Lung (tissue), 11 donors: ENCODE measurements at regions not wholly inside any gene's neighbourhood (a gene's known extent, or its start where the extent isn't known, plus 50 kb on each side); places are given as distances from the start of the nearest gene placed in this dataset.

Experiments
- ATAC-seq: fragments of 200-7000 bp; cut with Tn5 transposase; one replicate; pipeline ENCODE4 v1.9.1; 2020; ENCODE audit warnings: moderate number of reproducible peaks; ENCODE audit not compliant: insufficient read depth, low FRiP score
- DNase-seq, 3 donors: peaks; one replicate each; pipeline ENCODE4 v3.0.0-alpha.2; 2013 to 2017
- H3K27ac ChIP-seq, 2 donors: one replicate each; pipeline ENCODE4 v1.5.1; 2013; ENCODE audit warnings: mild to moderate bottlenecking in 2 of 2, moderate library complexity in 2 of 2, control low read depth in 1 of 2, inconsistent platforms in 1 of 2, low read depth in 1 of 2, low read length in 1 of 2
- H3K27me3 ChIP-seq, 3 donors: one replicate each; pipeline ENCODE4 v1.5.1; 2013; ENCODE audit warnings: low read length in 2 of 3; ENCODE audit not compliant: control insufficient read depth in 3 of 3, insufficient read depth in 3 of 3
- H3K36me3 ChIP-seq, 4 donors: one replicate each; pipeline ENCODE4 v1.5.1; 2013; ENCODE audit warnings: low read length in 4 of 4, mild to moderate bottlenecking in 1 of 4, moderate library complexity in 1 of 4; ENCODE audit not compliant: control insufficient read depth in 4 of 4, insufficient read depth in 4 of 4
- H3K4me1 ChIP-seq, 5 donors: one replicate each; pipeline ENCODE4 v1.5.1; 2013; ENCODE audit warnings: low read length in 5 of 5, mild to moderate bottlenecking in 2 of 5, moderate library complexity in 1 of 5; ENCODE audit not compliant: control insufficient read depth in 5 of 5, insufficient read depth in 5 of 5
- H3K4me3 ChIP-seq: one replicate; pipeline ENCODE4 v1.5.1; 2013; ENCODE audit warnings: mild to moderate bottlenecking, control low read depth, moderate library complexity
- H3K9ac ChIP-seq, 2 donors: one replicate each; pipeline ENCODE4 v1.5.1; 2013; ENCODE audit warnings: low read length in 2 of 2, control low read depth in 1 of 2; ENCODE audit not compliant: insufficient read depth in 1 of 2
- H3K9me3 ChIP-seq, 4 donors: one replicate each; pipeline ENCODE4 v1.5.1; 2013; ENCODE audit warnings: low read length in 3 of 4, mild to moderate bottlenecking in 1 of 4, moderate library complexity in 1 of 4; ENCODE audit not compliant: control insufficient read depth in 4 of 4, insufficient read depth in 3 of 4
- WGBS, 2 donors: extraction: QIAGEN DNeasy Blood & Tissue Kit; methylation state at CpG; one replicate each; pipeline ENCODE4 v1.1.7; 2013; 5-methylcytosine and 5-hydroxymethylcytosine counted together
- TF ChIP-seq, protein P1 (sequence below): IDR thresholded peaks from 2 replicates; pipeline ENCODE4 v1.5.1; 2012; ENCODE audit warnings: mild to moderate bottlenecking; ENCODE audit errors: control extremely low read depth, extremely low read depth
- donor health status: control.
- donor health status: control.
- donor health status: Bipolar disorder and iron deficiency.
- donor health status: healthy.
- donor health status: DM: yes; HTN: yes; CAD: no.

DNA sequence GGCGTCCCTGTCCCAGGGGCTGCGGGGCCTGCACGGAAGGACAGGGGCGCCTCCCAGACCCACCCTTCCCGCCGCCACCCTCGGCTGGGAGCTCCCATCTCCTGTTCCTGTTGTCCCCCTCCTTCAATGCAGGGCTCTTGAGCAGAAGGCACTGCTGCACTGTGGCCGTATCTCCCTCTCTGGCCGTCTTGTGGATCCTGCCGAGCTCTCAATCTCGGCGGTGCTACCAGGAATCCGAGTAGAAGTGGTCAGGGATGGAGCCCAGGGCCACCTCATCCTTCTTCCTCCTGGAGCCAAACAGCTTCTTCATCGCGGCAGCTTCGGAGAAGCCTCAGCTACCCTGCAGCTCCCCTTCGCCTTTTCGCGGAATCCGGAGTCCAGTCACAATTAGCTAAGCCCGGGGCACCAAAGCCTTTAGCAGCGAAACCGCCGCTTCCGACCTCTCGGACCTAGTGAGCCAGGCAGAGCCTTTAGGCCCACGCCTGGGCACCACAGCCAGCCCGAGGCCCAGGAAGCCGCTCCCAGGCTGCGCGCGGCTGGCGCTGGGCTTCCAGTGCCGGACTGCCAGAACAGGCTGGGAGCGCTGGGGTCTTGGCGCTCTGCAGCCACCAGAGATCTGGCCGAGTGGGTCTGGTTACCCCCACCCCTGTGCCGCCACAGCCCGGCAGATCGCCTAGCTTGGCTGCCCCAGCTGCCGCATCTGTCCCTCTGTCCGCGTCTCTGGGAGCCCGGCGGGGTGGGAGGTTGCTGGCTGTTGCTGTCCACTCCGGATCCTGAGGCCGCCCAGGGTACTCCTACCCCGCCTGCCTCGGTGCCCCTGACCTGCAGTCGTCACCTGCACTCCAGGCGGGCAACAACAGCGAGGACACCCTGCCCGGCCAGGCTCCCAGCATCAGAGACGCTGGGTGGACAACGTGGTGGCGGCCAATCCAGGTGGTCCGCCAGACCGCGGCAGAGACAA is 69.1 kb downstream of the ASCL4 start:
- Histone ChIP-seq H3K36me3 (no peaks in the 10 kb centered on the region), H3K4me1 (peaks cover 0 to 16% (median 4%) of the 10 kb centered on the region in 5 donors), H3K9me3 (peaks cover 0 to 7% (median 0%) of the 10 kb centered on the region in 4 donors), H3K4me3 (no peak overlapping the region), H3K27me3 (peaks cover 13 to 81% (median 66%) of the 10 kb centered on the region in 3 donors), H3K9ac (no peak overlapping the region), H3K27ac (no peak overlapping the region)
- 2% methylated on average over 58 to 59 of the region's 59 CpGs for WGBS, 2 donors
- DNase-seq (no peak), ATAC-seq (peak; percentile 12)
- TF ChIP-seq, protein P1, sequence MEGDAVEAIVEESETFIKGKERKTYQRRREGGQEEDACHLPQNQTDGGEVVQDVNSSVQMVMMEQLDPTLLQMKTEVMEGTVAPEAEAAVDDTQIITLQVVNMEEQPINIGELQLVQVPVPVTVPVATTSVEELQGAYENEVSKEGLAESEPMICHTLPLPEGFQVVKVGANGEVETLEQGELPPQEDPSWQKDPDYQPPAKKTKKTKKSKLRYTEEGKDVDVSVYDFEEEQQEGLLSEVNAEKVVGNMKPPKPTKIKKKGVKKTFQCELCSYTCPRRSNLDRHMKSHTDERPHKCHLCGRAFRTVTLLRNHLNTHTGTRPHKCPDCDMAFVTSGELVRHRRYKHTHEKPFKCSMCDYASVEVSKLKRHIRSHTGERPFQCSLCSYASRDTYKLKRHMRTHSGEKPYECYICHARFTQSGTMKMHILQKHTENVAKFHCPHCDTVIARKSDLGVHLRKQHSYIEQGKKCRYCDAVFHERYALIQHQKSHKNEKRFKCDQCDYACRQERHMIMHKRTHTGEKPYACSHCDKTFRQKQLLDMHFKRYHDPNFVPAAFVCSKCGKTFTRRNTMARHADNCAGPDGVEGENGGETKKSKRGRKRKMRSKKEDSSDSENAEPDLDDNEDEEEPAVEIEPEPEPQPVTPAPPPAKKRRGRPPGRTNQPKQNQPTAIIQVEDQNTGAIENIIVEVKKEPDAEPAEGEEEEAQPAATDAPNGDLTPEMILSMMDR, result no peak

DNA sequence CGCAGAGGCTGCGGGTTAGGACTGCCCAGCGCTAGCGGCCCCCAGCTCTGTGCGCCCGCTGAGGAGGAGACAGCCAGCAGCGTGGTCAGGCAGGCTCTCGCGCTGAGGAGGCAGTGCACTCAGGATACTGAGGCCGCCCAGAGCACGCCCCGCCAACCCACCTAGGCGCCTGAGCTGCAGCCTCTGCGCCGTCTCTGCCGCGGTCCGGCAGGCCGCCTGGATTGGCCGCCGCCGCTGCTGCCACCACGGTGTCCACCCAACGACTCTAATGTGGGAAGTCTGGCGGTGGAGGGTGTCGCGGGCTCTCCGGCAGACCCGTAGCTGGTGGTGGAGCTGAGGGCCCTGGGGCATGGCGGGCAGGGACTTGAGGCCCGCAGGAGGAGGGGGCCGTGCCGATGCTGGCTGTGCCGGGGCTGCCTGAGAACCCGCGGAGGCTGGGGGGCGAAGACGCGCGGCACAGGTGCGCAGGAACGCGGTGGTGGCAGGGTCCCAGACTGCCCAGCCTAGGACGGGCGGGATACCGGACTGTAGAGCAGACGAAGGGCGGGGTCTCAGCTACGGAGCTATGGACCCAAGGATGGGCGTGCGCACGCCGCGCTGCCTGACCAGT is 69.9 kb downstream of the ASCL4 start:
- Histone ChIP-seq H3K4me3 (peak overlapping the region; percentile 19), H3K4me1 (peaks cover 0 to 16% (median 4%) of the 10 kb centered on the region in 5 donors), H3K36me3 (no peaks in the 10 kb centered on the region), H3K9me3 (peaks cover 0 to 7% (median 0%) of the 10 kb centered on the region in 4 donors), H3K9ac (no peak overlapping the region), H3K27me3 (peaks cover 13 to 79% (median 62%) of the 10 kb centered on the region in 3 donors), H3K27ac (no peak overlapping the region)
- TF ChIP-seq, protein P1, result no peak
- no peak for ATAC-seq
- no peak for DNase-seq
- WGBS, 2 donors, result 3% methylated on average over 40 to 54 of the region's 54 CpGs

DNA sequence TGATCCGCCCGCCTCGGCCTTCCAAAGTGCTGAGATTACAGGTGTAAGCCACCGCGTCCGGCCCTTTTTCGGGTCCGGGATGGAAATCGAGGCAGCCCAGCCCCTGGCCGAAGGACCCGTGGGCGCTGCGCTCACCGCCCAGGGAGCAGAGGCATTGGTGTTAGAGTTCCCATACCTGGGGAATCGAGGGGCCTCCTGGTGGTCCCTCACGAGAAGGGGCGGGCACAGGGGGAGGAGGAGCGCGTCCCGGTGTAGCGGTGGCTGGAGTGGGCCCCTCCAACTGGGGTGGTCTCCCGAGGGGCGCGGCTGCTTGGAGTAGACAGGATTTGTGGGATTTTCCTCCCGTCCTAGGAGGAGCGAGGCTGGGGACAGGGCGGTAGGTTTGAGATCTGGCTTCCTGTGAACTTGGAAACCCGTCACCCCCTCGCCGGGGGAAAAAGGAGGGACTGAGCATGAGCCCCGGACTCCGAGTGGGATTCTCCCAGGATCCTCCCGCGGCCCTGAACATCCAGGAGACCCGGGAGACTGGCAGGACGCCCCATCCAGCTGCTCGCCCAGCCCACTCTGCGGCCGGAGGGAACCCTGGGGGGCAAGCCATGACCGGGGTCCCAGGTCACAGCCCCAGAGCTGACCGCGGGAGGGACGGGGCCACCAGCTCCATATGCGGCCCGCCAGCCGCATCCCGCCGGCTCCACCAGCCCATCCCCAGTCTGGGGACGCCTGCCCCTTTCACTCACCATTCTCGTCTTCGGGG is 70.9 kb downstream of the ASCL4 start:
- WGBS, 2 donors, result 18 to 19% methylated on average over 50 to 51 of the region's 51 CpGs
- H3K27ac ChIP-seq, result no peak overlapping the region
- DNase-seq, result no peak
- no peak for ATAC-seq
- no peaks in the 10 kb centered on the region for H3K36me3 ChIP-seq
- peaks cover 0 to 16% (median 4%) of the 10 kb centered on the region in 5 donors for H3K4me1 ChIP-seq
- H3K27me3 ChIP-seq, result peaks cover 17 to 73% (median 55%) of the 10 kb centered on the region in 3 donors
- H3K9me3 ChIP-seq, result peaks cover 0 to 7% (median 0%) of the 10 kb centered on the region in 4 donors
- no peak overlapping the region for H3K4me3 ChIP-seq
- TF ChIP-seq, protein P1, result no peak
- H3K9ac ChIP-seq, result no peak overlapping the region
